Brain pericyte (primary cell): ENCODE measurements at regions not wholly inside any gene's neighbourhood (a gene's known extent, or its start where the extent isn't known, plus 50 kb on each side); places are given as distances from the start of the nearest gene placed in this dataset.
"Not testable (repeated sequence)": the region's sequence is repeated elsewhere in the genome, so short reads cannot be mapped to it uniquely, and the experiment has no call there.

Experiments
- DNase-seq: peaks from one replicate; pipeline ENCODE4 v3.0.0-alpha.2; 2012; ENCODE audit warnings: low read depth, low spot score

GRCh38 chr2:207362716-207363115, 167.0 kb upstream of the CREB1 start:
- no peak for DNase-seq

GRCh38 chr2:207363761-207364290, 165.9 kb upstream of the CREB1 start:
- DNase-seq, result no peak

- no peak for DNase-seq
These were observed 159.1 kb upstream of the CREB1 start for GRCh38 chr2:207370646-207371045.

DNA sequence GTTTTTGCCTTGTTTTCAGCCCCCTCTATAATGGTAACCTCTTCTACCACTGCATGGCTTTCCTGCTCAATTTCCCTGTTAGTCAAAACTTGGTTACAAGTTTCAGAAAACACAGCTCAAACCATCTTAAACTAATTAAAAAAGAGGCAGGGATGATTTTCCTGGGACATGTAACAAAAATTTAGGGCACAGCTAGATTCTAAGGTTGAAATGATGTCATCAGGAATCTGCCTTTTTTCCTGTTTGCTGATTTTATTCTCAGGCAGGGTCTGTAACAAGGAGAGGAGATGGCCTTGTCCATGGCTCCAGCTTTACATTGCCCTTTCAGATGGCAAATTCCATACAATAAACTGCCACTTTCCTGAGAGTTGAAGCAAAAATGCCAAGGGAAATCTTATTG, 157.9 kb upstream of the CREB1 start:
- DNase-seq, result no peak

GRCh38 chr2:207372483-207372882, 157.3 kb upstream of the CREB1 start:
- DNase-seq, result no peak

DNA sequence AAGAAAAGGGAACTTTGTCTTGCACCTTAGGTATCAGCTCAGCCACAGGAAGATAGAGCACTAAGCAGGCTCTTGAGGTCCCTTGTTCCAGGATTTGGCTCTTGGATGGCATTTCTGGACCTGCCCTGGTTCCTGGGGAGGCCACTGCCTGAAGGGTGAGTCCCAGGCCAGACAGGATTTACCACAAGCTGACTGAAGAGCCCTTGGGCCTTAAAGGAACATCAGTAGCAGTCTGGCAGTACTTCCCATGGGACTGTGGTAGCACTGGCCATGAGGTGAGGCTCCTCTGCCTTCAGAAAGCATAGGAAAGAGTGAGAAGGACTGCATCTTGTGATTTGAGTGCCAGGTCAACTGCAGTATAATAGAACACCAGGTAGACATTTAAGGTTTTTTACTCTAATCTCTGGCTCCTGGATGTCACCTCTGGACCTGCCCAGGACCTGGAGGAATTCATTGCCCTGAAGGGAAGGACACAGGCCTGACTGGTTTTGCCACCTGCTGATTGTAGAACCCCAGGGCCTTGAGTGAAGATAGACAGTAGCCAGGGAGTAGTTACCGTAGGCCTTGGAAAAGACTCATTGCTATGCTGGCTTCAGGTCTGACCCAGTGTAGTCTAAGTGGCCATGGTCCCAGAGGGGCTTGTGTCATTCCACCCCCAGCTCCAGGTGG, 154.4 kb upstream of the CREB1 start:
- no peak for DNase-seq

GRCh38 chr2:207378620-207379019, 151.1 kb upstream of the CREB1 start:
- DNase-seq, result not testable (repeated sequence)

GRCh38 chr2:207385076-207385475, 144.7 kb upstream of the CREB1 start:
- DNase-seq, result no peak

GRCh38 chr2:207385903-207386302, 143.9 kb upstream of the CREB1 start:
- DNase-seq, result no peak

DNA sequence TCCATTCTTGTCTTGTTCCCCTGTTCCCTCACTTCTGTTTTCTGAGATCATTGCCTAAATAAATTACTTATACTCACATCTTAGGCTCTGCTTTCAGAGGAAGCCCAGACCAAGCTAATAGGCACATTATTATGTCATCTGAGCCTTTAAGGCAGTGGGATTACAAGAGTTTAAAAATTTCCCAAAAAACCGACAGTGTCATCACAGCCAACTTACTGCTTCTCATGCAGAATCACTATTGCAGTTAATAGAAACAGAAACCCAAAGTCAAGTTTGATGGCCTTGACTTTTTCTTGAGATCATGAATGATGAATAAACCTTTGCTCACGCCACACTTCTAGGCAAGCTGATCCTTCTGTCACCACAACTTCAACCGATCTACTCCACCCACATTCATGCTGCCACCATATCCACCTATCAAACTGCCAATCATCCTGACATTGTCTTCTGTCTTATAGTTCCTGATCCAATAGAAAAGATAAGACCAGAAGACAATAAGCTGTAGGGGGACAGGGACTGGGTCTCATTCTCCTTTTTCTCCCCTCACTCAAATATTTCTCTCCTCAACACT, 142.7 kb upstream of the CREB1 start:
- no peak for DNase-seq

GRCh38 chr2:207390302-207391095, 139.3 kb upstream of the CREB1 start:
- no peak for DNase-seq

- DNase-seq, result no peak
These were observed 135.5 kb upstream of the CREB1 start for GRCh38 chr2:207394203-207394781.

- no peak for DNase-seq
These were observed 134.8 kb upstream of the CREB1 start for GRCh38 chr2:207394812-207395534.

GRCh38 chr2:207395535-207396251, 134.1 kb upstream of the CREB1 start:
- no peak for DNase-seq

DNA sequence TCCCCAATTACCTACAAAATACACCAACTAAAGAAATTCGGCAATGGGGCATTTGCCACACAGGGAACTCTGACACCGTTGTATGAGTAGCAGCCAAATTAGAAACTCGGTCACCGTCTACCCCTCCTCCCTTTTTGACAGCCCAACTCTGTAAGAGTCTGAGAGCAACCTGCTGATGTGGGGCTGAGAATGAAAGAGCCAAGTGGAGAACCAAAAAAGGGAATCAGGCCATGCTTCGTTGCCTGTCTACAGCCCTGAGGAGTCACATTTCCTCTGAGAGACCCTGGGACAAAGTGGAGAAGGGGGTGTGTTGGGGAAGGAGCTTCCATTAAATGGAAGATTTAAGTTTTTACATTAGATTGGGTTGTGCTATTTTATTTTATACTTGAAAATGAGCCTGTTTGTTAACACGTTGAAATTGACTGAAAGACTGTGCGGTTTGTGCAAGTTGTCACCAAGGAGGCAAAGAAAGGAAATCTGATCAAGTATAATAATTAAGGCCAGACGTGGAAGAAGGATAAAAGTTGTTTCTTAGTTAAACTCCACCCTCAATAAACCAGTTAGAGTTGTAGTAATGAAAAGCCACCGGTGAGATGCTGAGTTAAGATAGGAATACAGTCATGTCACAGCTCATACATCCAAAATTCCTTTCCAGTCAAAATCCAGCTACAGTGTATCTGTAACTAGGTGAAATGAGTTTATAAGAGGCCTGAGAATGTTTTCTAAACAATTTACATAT, 131.7 kb upstream of the CREB1 start:
- no peak for DNase-seq

GRCh38 chr2:207399301-207399700, 130.5 kb upstream of the CREB1 start:
- DNase-seq, result no peak

GRCh38 chr2:207401338-207401737, 128.4 kb upstream of the CREB1 start:
- no peak for DNase-seq

DNA sequence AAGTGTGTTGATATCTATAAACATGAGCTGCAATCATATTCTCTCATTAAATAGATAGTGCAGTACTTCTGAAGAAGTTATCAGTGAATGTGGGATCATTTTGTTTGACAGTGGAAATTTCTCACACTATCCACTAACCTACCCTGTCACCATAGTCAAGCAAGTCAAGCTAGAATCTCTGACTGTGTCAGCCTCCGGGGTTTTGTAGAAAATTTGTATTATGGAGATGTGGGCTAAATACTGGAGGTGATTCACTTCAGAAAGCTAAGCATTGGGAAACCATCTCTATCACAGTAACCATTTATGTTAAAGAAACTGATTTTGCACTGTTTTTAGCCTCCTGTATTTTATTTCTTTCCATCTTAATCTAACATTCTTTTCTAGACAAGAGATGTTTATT, 126.6 kb upstream of the CREB1 start:
- DNase-seq, result no peak

- no peak for DNase-seq
These were observed 125.8 kb upstream of the CREB1 start for GRCh38 chr2:207403950-207404349.

GRCh38 chr2:207405150-207405549, 124.6 kb upstream of the CREB1 start:
- DNase-seq, result no peak
